Ishikawa (cell line): ENCODE measurements at regions not wholly inside any gene's neighbourhood (a gene's known extent, or its start where the extent isn't known, plus 50 kb on each side); places are given as distances from the start of the nearest gene placed in this dataset.

Experiments used
- CREB1 ChIP-seq: IDR thresholded peaks from 2 replicates; pipeline ENCODE4 v1.6.1; 2012; ENCODE audit warnings: low read depth
- TF ChIP-seq, protein P1 (sequence below): IDR thresholded peaks from 2 replicates; pipeline ENCODE4 v1.6.1; 2012; ENCODE audit warnings: low read depth, mild to moderate bottlenecking

DNA sequence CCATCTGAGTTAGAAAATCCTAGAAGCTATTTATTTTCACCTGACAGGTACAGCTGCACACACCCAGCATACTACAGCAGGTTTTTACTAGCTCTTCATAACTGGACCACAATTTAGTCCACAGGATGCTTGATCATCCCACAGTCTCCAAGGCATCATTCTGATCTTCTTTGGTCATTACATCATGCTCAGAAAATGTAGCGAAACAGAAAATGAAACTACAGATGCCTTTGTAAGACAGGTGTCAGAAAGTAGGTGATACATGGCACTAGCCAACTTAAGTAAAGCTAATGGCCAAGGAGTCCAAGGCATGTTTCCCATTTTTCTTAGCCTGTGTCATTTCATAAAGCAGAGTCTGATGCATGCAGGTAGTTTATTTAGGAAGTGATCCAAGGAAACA is 102.3 kb downstream of the HTR1B start:
- no peak for TF ChIP-seq CREB1
- TF ChIP-seq, protein P1, sequence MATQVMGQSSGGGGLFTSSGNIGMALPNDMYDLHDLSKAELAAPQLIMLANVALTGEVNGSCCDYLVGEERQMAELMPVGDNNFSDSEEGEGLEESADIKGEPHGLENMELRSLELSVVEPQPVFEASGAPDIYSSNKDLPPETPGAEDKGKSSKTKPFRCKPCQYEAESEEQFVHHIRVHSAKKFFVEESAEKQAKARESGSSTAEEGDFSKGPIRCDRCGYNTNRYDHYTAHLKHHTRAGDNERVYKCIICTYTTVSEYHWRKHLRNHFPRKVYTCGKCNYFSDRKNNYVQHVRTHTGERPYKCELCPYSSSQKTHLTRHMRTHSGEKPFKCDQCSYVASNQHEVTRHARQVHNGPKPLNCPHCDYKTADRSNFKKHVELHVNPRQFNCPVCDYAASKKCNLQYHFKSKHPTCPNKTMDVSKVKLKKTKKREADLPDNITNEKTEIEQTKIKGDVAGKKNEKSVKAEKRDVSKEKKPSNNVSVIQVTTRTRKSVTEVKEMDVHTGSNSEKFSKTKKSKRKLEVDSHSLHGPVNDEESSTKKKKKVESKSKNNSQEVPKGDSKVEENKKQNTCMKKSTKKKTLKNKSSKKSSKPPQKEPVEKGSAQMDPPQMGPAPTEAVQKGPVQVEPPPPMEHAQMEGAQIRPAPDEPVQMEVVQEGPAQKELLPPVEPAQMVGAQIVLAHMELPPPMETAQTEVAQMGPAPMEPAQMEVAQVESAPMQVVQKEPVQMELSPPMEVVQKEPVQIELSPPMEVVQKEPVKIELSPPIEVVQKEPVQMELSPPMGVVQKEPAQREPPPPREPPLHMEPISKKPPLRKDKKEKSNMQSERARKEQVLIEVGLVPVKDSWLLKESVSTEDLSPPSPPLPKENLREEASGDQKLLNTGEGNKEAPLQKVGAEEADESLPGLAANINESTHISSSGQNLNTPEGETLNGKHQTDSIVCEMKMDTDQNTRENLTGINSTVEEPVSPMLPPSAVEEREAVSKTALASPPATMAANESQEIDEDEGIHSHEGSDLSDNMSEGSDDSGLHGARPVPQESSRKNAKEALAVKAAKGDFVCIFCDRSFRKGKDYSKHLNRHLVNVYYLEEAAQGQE = no peak
